GM13976 (cell line): ENCODE measurements at regions not wholly inside any gene's neighbourhood (a gene's known extent, or its start where the extent isn't known, plus 50 kb on each side); places are given as distances from the start of the nearest gene placed in this dataset.
"Not testable (repeated sequence)": the region's sequence is repeated elsewhere in the genome, so short reads cannot be mapped to it uniquely, and the experiment has no call there.

ENCODE experiments used
- DNase-seq: peaks from one replicate; pipeline ENCODE4 v3.0.0; 2012; ENCODE audit warnings: low spot score
- in situ Hi-C: fragments of 300-500 bp; cut with MboI; formaldehyde crosslinking; loops from one replicate; pipeline ENCODE4 v1.12.0; 2022; ENCODE audit warnings: low sequenced_read_pairs, mixed read lengths, inconsistent platforms; ENCODE audit not compliant: unreplicated experiment
- TF ChIP-seq, protein P1 (sequence below): IDR thresholded peaks from 2 replicates; pipeline ENCODE4 v1.5.1; 2012; ENCODE audit warnings: borderline replicate concordance, mild to moderate bottlenecking; ENCODE audit not compliant: insufficient read depth; ENCODE audit errors: extremely low read depth, missing control alignments, control extremely low read depth

DNA sequence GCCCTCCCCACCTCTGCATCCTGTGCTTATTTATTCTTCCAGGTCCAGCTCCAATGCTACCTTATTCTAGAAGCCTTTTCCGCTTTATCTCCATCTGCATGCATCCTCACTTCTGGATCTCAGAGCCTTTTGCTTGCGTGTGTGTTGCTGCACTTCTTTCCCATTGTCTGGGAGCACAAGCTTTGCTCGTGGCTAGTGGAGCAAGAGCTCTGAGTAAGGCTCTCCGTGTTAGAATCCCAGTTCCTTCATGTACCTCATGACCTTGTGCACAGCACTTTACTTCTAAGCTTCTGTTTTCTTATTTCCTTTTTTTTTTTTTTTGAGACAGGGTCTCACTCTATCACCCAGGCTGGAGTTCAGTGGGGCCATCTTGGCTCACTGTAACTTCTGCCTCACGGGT is 140.0 kb upstream of the POU3F1 start:
- DNase-seq: no peak
- TF ChIP-seq, protein P1, sequence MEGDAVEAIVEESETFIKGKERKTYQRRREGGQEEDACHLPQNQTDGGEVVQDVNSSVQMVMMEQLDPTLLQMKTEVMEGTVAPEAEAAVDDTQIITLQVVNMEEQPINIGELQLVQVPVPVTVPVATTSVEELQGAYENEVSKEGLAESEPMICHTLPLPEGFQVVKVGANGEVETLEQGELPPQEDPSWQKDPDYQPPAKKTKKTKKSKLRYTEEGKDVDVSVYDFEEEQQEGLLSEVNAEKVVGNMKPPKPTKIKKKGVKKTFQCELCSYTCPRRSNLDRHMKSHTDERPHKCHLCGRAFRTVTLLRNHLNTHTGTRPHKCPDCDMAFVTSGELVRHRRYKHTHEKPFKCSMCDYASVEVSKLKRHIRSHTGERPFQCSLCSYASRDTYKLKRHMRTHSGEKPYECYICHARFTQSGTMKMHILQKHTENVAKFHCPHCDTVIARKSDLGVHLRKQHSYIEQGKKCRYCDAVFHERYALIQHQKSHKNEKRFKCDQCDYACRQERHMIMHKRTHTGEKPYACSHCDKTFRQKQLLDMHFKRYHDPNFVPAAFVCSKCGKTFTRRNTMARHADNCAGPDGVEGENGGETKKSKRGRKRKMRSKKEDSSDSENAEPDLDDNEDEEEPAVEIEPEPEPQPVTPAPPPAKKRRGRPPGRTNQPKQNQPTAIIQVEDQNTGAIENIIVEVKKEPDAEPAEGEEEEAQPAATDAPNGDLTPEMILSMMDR: no peak
- in situ Hi-C loops: no loop called here

DNA sequence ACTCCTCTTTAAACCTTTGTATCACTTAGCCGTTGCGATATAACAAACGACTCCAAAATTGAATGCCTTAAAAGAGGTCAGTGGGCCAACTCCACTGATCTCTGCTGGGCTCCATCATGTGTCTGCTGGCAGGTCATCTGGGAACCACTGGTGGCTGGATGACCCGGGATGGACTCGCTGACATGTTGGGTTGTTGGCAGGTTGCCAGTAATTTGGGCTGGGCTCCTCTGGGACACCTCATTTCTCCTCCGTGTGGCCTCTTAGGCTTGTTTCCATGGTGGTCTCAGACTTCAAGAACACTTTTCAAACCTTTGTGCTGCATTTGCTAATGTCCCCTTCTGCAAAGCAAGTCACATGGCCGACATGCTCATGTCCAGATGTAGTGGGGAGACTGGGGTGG is 139.3 kb upstream of the POU3F1 start:
- DNase-seq: no peak
- in situ Hi-C loops: no loop called here

DNA sequence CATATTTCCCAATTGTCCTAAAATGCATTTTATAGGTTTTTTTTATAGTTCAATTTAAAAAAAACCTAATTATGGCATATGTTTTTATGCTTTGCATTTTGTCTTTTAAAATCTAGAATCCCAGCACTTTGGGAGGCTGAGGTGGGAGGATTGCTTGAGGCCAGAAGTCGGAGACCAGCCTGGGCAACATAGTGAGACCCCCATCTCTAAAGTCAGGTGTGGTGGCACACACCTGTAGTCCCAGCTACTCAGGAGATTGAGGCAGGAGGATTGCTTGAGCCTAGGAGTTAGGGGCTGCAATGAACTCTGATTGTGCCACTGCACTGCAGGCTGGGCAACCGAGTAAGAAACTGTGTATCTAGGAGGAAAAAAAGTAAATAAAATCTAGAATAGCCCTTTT is 137.2 kb upstream of the POU3F1 start:
- in situ Hi-C loops: no loop called here
- DNase-seq: no peak
- TF ChIP-seq, protein P1: no peak

More for the DNA sequence above, 139.3 kb upstream of the POU3F1 start:
- TF ChIP-seq, protein P1: no peak

DNA sequence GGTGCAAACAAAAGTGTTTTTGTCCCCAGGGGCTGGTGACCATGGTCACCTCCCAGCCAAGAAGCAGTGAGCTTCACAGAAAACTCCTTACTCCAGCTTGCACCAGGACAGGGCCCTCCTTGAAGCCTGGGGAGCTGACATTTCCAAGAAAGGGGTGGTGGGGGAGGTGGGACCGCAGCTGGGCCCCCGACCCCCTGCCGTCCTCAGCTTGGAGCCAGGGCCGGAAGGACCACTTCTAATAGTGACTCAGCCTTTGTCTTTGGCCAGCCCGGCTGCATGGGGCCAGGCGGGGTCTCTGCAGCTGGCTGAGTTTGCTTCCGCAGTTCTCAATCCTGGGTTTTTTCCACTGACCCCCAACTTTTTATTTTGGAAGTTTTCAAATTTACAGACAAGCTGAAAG is 136.5 kb upstream of the POU3F1 start:
- in situ Hi-C loops: no loop called here

DNA sequence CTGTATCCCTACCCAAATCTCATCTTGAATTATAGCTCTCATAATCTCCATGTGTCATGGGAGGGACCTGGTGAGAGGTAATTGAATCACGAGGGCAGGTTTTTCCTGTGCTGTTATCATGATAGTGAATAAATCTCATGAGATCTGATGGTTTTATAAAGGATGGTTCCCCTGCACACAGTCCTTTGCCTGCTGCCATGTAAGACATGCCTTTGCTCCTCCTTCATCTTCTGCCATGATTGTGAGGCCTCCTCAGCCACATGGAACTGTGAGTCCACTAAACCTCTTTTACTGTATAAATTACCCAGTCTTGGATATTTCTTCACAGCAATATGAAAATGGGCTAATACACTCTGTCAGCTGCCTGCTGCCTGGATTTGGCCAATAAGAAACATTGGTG is 133.8 kb upstream of the POU3F1 start:
- in situ Hi-C loops, DNase-seq: not testable (repeated sequence)

More for the DNA sequence above, 136.5 kb upstream of the POU3F1 start:
- no peak for DNase-seq
- TF ChIP-seq, protein P1: no peak

DNA sequence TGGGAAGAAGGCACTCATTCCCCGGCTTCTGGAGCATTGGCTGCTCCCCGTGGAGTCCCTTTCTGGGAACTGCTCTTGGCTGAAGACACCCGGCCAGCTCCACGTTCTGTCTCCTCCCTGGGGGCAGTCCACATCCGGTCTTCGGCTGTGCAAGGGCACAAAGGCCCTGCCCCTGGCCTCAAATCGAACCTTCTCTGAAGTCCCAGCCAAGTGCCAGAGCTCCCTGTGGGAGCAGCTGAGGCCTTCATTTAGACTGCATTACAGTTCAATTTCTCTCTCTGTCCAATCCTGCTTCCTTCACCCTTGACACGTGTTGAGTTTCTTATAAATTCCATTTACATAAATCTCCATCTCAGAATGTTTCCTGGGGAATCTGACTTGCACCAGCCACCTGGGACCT is 132.9 kb upstream of the POU3F1 start:
- in situ Hi-C loops: no loop called here
- DNase-seq: no peak
- TF ChIP-seq, protein P1: no peak

DNA sequence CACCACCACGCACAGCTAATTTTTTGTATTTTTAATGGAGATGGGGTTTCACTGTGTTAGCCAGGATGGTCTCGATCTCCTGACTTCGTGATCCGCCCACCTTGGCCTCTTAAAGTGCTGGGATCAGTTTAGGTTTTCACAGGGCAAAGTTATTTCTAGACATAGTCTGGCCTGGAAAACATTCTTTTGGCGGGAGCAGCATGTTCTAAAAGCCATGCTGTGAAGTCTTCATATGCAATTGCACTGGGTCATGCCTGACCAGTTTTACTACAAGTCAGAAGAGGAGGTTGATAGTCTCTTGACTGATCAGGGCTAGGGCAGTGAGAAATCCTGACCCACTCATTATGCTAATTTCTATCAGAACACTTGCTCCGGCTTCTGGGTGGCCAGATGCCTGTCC is 131.6 kb upstream of the POU3F1 start:
- in situ Hi-C loops: no loop called here
- TF ChIP-seq, protein P1: no peak
- DNase-seq: no peak
